SH-SY5Y (cell line): ENCODE measurements at regions not wholly inside any gene's neighbourhood (a gene's known extent, or its start where the extent isn't known, plus 50 kb on each side); places are given as distances from the start of the nearest gene placed in this dataset.

Experiments
- GATA2 ChIP-seq: IDR thresholded peaks from 2 replicates; pipeline ENCODE4 v1.6.1; 2011; ENCODE audit warnings: mild to moderate bottlenecking, low read depth, low read length
- GATA3 ChIP-seq: IDR thresholded peaks from 2 replicates; pipeline ENCODE4 v1.6.1; 2011; ENCODE audit warnings: low read depth, mild to moderate bottlenecking, low read length, moderate library complexity

DNA sequence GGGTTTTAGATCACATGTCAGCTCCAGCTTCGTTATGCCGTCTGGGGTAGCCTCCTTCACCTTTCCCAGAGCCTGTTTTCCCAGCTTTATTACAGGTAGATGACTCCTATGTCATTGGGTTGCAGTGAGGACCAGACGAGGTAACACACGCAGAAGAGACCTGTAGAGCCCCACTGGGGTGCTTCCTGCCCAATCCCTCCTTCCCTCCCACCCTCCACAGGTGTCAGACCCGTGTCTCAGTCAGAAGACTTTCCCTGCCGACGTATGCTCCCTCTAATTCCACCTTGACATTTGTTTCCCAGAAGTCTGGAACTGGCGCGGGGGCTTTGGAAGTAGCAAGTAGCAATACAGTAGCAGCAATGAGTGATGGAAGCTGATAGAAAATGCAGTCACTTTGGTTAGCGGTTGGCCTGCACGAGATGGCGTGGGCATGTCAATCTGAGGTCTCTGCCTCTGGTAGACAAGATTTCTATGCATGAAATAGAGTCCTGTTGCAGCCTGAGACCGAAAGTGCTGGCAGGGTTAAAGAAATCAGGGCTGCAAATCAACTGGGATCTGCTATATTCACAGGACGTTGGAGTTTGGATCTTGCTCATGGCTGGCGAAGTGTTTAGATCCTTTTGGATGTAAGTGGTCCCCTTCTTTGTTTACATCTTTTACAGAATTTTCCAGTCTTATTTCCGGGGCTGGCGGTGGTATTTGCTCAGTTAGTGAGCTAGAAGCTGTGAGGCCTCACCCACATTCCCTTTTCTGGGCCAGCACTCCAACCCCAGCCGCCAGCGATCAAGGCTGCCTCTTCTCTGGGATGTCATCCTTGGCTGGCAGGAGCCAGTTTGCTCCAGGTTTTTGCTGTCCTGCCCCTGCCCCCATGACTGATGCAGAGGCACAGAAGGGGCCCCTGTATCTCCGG is 78.3 kb upstream of the KMT2C start:
- TF ChIP-seq GATA2 (no peak), GATA3 (no peak)
